ENCODE measurements at regions not wholly inside any gene's neighbourhood (a gene's known extent, or its start where the extent isn't known, plus 50 kb on each side); places are given as distances from the start of the nearest gene placed in this dataset.

DNA sequence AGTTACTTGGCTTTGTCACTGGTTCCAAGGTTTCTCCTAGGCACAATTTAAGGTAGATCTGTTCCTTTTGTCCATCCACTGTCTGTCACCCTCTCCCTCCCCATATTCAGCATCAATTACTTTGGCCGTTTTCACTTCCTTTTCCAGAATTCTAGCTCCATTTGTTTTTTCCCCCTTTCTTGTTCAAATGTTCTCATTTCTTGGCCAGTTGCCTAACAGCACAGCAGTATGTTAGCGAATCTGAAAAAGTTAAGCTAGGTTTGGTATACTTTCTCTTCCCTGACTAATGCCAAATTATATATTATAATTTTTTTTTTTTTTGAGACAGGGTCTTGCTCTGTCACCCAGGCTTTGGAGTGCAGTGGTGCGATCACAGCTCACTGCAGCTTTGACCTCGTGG, 409.1 kb upstream of the TEX13C start:
- Histone ChIP-seq H3K27me3 (ENCODE audit: control insufficient read depth, insufficient read depth, low read length) (no peaks in the 10 kb centered on the region), H3K4me3 (replicated peaks in 1 of 4; ENCODE audit: control extremely low read depth in 1 of 4, insufficient read depth in 1 of 4, low read depth in 3 of 4, low read length in 4 of 4) (no peak overlapping the region), H3K9ac (ENCODE audit: insufficient read depth, low read length) (no peak overlapping the region), H3K36me3 (ENCODE audit: control insufficient read depth, insufficient read depth, low read length) (no peaks in the 10 kb centered on the region), H4K20me1 (ENCODE audit: control insufficient read depth, extremely low read depth, insufficient read depth, low read length) (no peaks in the 10 kb centered on the region), H3K4me2 (ENCODE audit: extremely low read depth, insufficient read depth, low read length) (no peak overlapping the region), H3K79me2 (ENCODE audit: control insufficient read depth, insufficient read depth, low read length) (no peaks in the 10 kb centered on the region), H3K27ac (ENCODE audit: insufficient read depth, low read length) (no peak overlapping the region), H3K9me3 (ENCODE audit: control insufficient read depth, insufficient read depth, low read depth, low read length) (no peaks in the 10 kb centered on the region), H3K4me1 (ENCODE audit: control insufficient read depth, extremely low read depth, insufficient read depth, low read length) (no peaks in the 10 kb centered on the region), H2AFZ (ENCODE audit: low read length) (no peak overlapping the region)
- TF ChIP-seq, protein P1, sequence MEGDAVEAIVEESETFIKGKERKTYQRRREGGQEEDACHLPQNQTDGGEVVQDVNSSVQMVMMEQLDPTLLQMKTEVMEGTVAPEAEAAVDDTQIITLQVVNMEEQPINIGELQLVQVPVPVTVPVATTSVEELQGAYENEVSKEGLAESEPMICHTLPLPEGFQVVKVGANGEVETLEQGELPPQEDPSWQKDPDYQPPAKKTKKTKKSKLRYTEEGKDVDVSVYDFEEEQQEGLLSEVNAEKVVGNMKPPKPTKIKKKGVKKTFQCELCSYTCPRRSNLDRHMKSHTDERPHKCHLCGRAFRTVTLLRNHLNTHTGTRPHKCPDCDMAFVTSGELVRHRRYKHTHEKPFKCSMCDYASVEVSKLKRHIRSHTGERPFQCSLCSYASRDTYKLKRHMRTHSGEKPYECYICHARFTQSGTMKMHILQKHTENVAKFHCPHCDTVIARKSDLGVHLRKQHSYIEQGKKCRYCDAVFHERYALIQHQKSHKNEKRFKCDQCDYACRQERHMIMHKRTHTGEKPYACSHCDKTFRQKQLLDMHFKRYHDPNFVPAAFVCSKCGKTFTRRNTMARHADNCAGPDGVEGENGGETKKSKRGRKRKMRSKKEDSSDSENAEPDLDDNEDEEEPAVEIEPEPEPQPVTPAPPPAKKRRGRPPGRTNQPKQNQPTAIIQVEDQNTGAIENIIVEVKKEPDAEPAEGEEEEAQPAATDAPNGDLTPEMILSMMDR (conservative IDR thresholded peaks at IDR 0.05 in 1 of 2, IDR thresholded peaks at IDR 0.05 in 1 of 2; ENCODE audit: low read depth in 1 of 2, low read length in 2 of 2) = no peak
- no peak for TF ChIP-seq EZH2 (IDR thresholded peaks at IDR 0.05; ENCODE audit: low read length, missing control alignments)
- DNase-seq (ENCODE audit: low read depth in 2 of 2) = no peak

DNA sequence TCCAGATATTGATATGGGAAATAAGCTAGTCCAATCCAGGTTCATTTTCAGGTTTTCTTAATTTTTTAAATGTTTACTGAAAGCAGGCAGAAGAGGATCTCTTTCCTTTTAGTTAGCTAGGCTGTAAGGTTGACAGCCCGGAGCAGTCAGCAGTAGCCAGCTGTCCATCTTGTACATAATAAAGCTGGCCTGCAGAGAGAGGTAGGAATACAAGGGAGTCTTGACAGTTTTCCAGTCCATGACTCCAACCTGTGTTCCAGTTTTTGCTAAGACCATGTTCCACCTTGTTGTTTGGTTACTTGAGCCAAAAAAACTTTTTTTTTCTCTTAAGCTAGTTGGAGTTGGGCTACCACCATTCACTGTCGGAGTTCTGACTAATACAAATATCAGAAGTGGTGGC, 402.7 kb upstream of the TEX13C start:
- no peaks in the 10 kb centered on the region for H3K4me1 ChIP-seq (ENCODE audit: control insufficient read depth, extremely low read depth, insufficient read depth, low read length)
- no peaks in the 10 kb centered on the region for H4K20me1 ChIP-seq (ENCODE audit: control insufficient read depth, extremely low read depth, insufficient read depth, low read length)
- no peak overlapping the region for H3K4me2 ChIP-seq (ENCODE audit: extremely low read depth, insufficient read depth, low read length)
- H3K4me3 ChIP-seq (replicated peaks in 1 of 4; ENCODE audit: control extremely low read depth in 1 of 4, insufficient read depth in 1 of 4, low read depth in 3 of 4, low read length in 4 of 4) = no peak overlapping the region
- H3K9me3 ChIP-seq (ENCODE audit: control insufficient read depth, insufficient read depth, low read depth, low read length) = no peaks in the 10 kb centered on the region
- no peak overlapping the region for H3K27ac ChIP-seq (ENCODE audit: insufficient read depth, low read length)
- no peaks in the 10 kb centered on the region for H3K36me3 ChIP-seq (ENCODE audit: control insufficient read depth, insufficient read depth, low read length)
- no peak overlapping the region for H2AFZ ChIP-seq (ENCODE audit: low read length)
- no peak overlapping the region for H3K9ac ChIP-seq (ENCODE audit: insufficient read depth, low read length)
- DNase-seq (ENCODE audit: low read depth in 2 of 2) = no peak
- no peaks in the 10 kb centered on the region for H3K79me2 ChIP-seq (ENCODE audit: control insufficient read depth, insufficient read depth, low read length)
- H3K27me3 ChIP-seq (ENCODE audit: control insufficient read depth, insufficient read depth, low read length) = no peaks in the 10 kb centered on the region
- no peak for TF ChIP-seq EZH2 (IDR thresholded peaks at IDR 0.05; ENCODE audit: low read length, missing control alignments)
- TF ChIP-seq, protein P1 (conservative IDR thresholded peaks at IDR 0.05 in 1 of 2, IDR thresholded peaks at IDR 0.05 in 1 of 2; ENCODE audit: low read depth in 1 of 2, low read length in 2 of 2) = no peak

DNA sequence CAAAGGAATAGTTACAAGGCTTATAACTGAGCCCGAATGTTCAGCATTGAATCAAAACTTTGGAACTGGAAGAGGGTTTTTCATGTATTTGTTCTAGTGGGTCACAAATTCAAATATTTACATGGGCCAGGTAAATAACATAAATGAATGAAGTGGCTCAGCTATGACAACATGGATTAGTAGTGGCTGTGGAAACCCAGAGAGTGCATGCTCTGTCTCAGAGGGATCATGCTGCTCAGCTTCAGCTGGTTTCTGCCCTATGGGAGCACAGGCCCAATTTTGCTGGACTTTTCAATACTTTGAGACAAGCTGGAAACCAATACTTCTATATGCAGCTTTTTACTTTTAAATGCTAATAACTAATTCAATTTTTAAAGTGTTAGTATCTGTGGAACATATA, 394.0 kb upstream of the TEX13C start:
- H3K36me3 ChIP-seq (ENCODE audit: control insufficient read depth, insufficient read depth, low read length) = no peaks in the 10 kb centered on the region
- H2AFZ ChIP-seq (ENCODE audit: low read length) = no peak overlapping the region
- H3K4me1 ChIP-seq (ENCODE audit: control insufficient read depth, extremely low read depth, insufficient read depth, low read length) = no peaks in the 10 kb centered on the region
- H3K4me3 ChIP-seq (replicated peaks in 1 of 4; ENCODE audit: control extremely low read depth in 1 of 4, insufficient read depth in 1 of 4, low read depth in 3 of 4, low read length in 4 of 4) = no peak overlapping the region
- H3K9ac ChIP-seq (ENCODE audit: insufficient read depth, low read length) = no peak overlapping the region
- no peak for DNase-seq (ENCODE audit: low read depth in 2 of 2)
- no peaks in the 10 kb centered on the region for H3K27me3 ChIP-seq (ENCODE audit: control insufficient read depth, insufficient read depth, low read length)
- H4K20me1 ChIP-seq (ENCODE audit: control insufficient read depth, extremely low read depth, insufficient read depth, low read length) = no peaks in the 10 kb centered on the region
- no peaks in the 10 kb centered on the region for H3K9me3 ChIP-seq (ENCODE audit: control insufficient read depth, insufficient read depth, low read depth, low read length)
- H3K4me2 ChIP-seq (ENCODE audit: extremely low read depth, insufficient read depth, low read length) = no peak overlapping the region
- H3K79me2 ChIP-seq (ENCODE audit: control insufficient read depth, insufficient read depth, low read length) = no peaks in the 10 kb centered on the region
- H3K27ac ChIP-seq (ENCODE audit: insufficient read depth, low read length) = no peak overlapping the region
- TF ChIP-seq, protein P1 (conservative IDR thresholded peaks at IDR 0.05 in 1 of 2, IDR thresholded peaks at IDR 0.05 in 1 of 2; ENCODE audit: low read depth in 1 of 2, low read length in 2 of 2) = no peak
- TF ChIP-seq EZH2 (IDR thresholded peaks at IDR 0.05; ENCODE audit: low read length, missing control alignments) = no peak

Measured in fibroblast of lung (primary cell).